ENCODE measurements at regions not wholly inside any gene's neighbourhood (a gene's known extent, or its start where the extent isn't known, plus 50 kb on each side); places are given as distances from the start of the nearest gene placed in this dataset.
"Not testable (repeated sequence)": the region's sequence is repeated elsewhere in the genome, so short reads cannot be mapped to it uniquely, and the experiment has no call there.

GRCh38 chr14:58772116-58772515 lies 134.4 kb downstream of the DACT1 start:
- peaks cover 0 to 7% of the 10 kb centered on the region in 2 experiments for H3K4me1 ChIP-seq (ENCODE audit: control insufficient read depth in 1 of 2, insufficient read depth in 1 of 2, low read depth in 1 of 2, low read length in 1 of 2)
- H3K4me3 ChIP-seq (ENCODE audit: low read depth in 1 of 2, low read length in 1 of 2) = no peak overlapping the region
- TF ChIP-seq, protein P1, sequence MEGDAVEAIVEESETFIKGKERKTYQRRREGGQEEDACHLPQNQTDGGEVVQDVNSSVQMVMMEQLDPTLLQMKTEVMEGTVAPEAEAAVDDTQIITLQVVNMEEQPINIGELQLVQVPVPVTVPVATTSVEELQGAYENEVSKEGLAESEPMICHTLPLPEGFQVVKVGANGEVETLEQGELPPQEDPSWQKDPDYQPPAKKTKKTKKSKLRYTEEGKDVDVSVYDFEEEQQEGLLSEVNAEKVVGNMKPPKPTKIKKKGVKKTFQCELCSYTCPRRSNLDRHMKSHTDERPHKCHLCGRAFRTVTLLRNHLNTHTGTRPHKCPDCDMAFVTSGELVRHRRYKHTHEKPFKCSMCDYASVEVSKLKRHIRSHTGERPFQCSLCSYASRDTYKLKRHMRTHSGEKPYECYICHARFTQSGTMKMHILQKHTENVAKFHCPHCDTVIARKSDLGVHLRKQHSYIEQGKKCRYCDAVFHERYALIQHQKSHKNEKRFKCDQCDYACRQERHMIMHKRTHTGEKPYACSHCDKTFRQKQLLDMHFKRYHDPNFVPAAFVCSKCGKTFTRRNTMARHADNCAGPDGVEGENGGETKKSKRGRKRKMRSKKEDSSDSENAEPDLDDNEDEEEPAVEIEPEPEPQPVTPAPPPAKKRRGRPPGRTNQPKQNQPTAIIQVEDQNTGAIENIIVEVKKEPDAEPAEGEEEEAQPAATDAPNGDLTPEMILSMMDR (IDR thresholded peaks at IDR 0.05) = no peak
- no peaks in the 10 kb centered on the region for H3K27me3 ChIP-seq
- no peak overlapping the region for H3K27ac ChIP-seq
- H3K36me3 ChIP-seq = no peaks in the 10 kb centered on the region
- no peaks in the 10 kb centered on the region for H3K9me3 ChIP-seq

GRCh38 chr14:58772794-58773620 lies 135.2 kb downstream of the DACT1 start:
- peaks cover 0 to 7% of the 10 kb centered on the region in 2 experiments for H3K4me1 ChIP-seq (ENCODE audit: control insufficient read depth in 1 of 2, insufficient read depth in 1 of 2, low read depth in 1 of 2, low read length in 1 of 2)
- no peaks in the 10 kb centered on the region for H3K9me3 ChIP-seq
- TF ChIP-seq, protein P1 (IDR thresholded peaks at IDR 0.05) = no peak
- no peak overlapping the region for H3K27ac ChIP-seq
- no peak overlapping the region for H3K4me3 ChIP-seq (ENCODE audit: low read depth in 1 of 2, low read length in 1 of 2)
- H3K27me3 ChIP-seq = no peaks in the 10 kb centered on the region
- H3K36me3 ChIP-seq = no peaks in the 10 kb centered on the region

GRCh38 chr14:58774531-58774930 lies 136.8 kb downstream of the DACT1 start:
- Histone ChIP-seq H3K4me1 (ENCODE audit: control insufficient read depth in 1 of 2, insufficient read depth in 1 of 2, low read depth in 1 of 2, low read length in 1 of 2) (peaks cover 0 to 7% of the 10 kb centered on the region in 2 experiments), H3K36me3 (no peaks in the 10 kb centered on the region), H3K4me3 (ENCODE audit: low read depth in 1 of 2, low read length in 1 of 2) (no peak overlapping the region), H3K27ac (no peak overlapping the region), H3K27me3 (no peaks in the 10 kb centered on the region), H3K9me3 (no peaks in the 10 kb centered on the region)
- TF ChIP-seq, protein P1 (IDR thresholded peaks at IDR 0.05) = no peak

DNA sequence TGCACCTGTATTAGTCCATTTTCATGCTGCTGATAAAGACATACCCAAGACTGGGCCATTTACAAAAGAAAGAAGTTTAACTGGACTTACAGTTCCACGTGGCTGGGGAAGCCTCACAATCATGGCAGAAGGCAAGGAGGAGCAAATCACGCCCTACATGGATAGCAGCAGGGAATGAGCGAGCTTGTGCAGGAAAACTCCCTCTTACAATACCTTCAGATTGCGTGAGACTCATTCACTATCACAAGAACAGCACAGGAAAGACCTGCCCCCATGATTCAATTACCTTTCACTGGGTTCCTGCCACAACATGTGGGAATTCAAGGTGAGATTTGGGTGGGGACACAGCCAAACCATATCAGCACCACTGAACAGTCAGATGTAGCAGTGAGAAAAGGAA lies 137.4 kb downstream of the DACT1 start:
- not testable (repeated sequence) for H3K27me3 ChIP-seq; H3K36me3 ChIP-seq; H3K4me1 ChIP-seq (ENCODE audit: control insufficient read depth in 1 of 2, insufficient read depth in 1 of 2, low read depth in 1 of 2, low read length in 1 of 2); H3K27ac ChIP-seq; H3K4me3 ChIP-seq (ENCODE audit: low read depth in 1 of 2, low read length in 1 of 2); H3K9me3 ChIP-seq

DNA sequence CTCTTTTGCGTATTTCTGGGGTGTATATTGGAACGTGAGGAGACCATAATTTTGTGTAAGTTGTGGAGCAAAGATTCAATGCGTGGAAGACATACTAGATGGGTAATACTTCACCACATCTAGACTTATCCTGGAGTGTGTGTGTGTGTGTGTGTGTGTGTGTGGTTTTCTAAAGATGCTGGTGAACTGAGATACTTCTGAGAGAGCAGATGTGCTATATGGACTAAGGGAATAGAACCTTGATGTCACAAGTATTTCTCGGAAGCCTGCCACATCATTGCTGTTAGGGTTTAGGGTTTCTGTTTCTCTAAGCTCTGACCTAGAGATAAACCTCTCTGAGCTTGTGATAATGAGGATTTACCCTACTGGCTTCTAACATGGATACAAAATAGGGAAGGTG lies 138.8 kb downstream of the DACT1 start:
- Histone ChIP-seq H3K36me3 (no peaks in the 10 kb centered on the region), H3K9me3 (no peaks in the 10 kb centered on the region), H3K27me3 (no peaks in the 10 kb centered on the region), H3K4me3 (ENCODE audit: low read depth in 1 of 2, low read length in 1 of 2) (no peak overlapping the region), H3K27ac (no peak overlapping the region), H3K4me1 (ENCODE audit: control insufficient read depth in 1 of 2, insufficient read depth in 1 of 2, low read depth in 1 of 2, low read length in 1 of 2) (peaks cover 0 to 7% of the 10 kb centered on the region in 2 experiments)
- TF ChIP-seq, protein P1 (IDR thresholded peaks at IDR 0.05) = no peak

DNA sequence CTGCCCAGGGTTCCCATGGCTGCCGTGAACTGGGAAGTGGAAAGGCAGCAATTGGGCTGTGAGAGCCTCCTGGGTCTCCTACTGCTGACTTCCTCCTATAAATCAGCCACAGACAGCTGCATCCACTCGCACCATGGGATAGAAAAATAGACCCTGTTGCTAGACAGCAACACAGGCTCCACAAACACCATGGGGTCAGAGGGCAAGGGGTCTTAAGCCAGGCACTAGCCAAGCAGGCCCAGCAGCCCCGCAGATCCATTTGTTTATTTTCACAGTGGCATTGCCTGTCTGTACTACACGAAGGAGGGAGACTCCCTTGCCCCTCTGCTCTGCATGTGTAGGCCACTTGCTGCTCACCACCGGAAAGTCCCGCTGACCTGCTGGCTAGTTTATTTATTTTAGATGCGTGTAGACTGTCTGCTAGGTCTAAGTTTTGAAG lies 139.8 kb downstream of the DACT1 start:
- Histone ChIP-seq H3K4me1 (ENCODE audit: control insufficient read depth in 1 of 2, insufficient read depth in 1 of 2, low read depth in 1 of 2, low read length in 1 of 2) (peaks cover 0 to 7% of the 10 kb centered on the region in 2 experiments), H3K36me3 (no peaks in the 10 kb centered on the region), H3K4me3 (ENCODE audit: low read depth in 1 of 2, low read length in 1 of 2) (no peak overlapping the region), H3K27ac (no peak overlapping the region), H3K9me3 (no peaks in the 10 kb centered on the region), H3K27me3 (no peaks in the 10 kb centered on the region)
- TF ChIP-seq, protein P1 (IDR thresholded peaks at IDR 0.05) = no peak
